OCI-LY3 (cell line): ENCODE measurements at regions not wholly inside any gene's neighbourhood (a gene's known extent, or its start where the extent isn't known, plus 50 kb on each side); places are given as distances from the start of the nearest gene placed in this dataset.

Experiments
- CTCF ChIP-seq: fragments of 200-600, 300-600 bp; sonication (generic); IDR thresholded peaks from 2 replicates; pipeline ENCODE4 v1.5.1; 2014; ENCODE audit warnings: antibody characterized with exemption, low read length, low read depth
- EZH2phosphoT487 ChIP-seq: fragments of 200-600 bp; shearing (Covaris generic); IDR thresholded peaks from 2 replicates; pipeline ENCODE4 v1.6.1; 2018; ENCODE audit warnings: antibody characterized with exemption, mixed run types, low read depth

DNA sequence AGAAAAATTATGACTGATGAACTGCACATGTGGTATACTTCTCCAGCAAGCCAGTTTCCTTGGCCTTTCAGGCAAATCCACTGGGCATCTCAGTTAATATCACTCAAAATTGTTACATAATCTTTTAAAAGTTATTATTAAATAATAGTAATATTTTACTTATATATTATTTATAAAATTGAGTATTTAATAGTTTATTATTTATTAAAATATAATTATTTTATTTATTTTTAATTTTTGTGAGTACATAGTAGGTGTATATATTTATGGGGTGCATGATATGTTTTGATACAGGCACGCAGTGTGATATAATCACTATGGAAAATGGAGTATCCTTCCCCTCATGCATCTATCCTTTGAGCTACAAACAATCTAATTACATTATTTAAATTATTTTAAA is 384.1 kb upstream of the LRFN5 start:
- TF ChIP-seq CTCF (no peak), EZH2phosphoT487 (no peak)
